ENCODE measurements at regions not wholly inside any gene's neighbourhood (a gene's known extent, or its start where the extent isn't known, plus 50 kb on each side); places are given as distances from the start of the nearest gene placed in this dataset.
A peak's percentile ranks its signal among the peaks of the same experiment; 100 is the strongest.

DNA sequence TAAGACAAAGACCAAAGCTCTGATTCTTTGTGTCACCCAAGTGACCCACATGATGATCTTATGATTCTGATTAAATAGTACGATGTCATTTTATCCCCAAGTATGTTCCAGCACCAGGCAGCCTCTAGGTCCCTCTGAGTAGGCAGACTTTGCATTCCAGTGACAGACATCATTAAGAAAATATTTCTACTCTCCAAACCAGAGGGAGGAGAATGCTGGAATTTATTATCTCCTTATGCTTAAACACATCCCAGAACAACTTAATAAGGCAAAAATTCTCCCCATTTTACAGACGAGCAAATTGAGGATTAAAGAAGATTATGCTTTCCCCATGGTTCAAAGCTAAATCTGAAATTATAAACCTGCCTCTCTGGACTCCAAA lies 192.8 kb upstream of the CDH11 start:
- no TSS peak for BruUV-seq (replicated peaks)
- peak overlapping the region; percentile 63; the same call in 1 of the 2 replicates for H3K4me2 ChIP-seq (ENCODE audit: low read depth, low read length)
- peak overlapping the region; percentile 94 for H4K91ac ChIP-seq (ENCODE audit: insufficient read depth, low read depth, low read length)
- no peaks in the 10 kb centered on the region for H3K36me3 ChIP-seq (ENCODE audit: control insufficient read depth, insufficient read depth, low read length)
- peak overlapping the region; percentile 97; the same call in 1 of the 2 replicates for H3K18ac ChIP-seq (ENCODE audit: low read depth, low read length)
- H3K56ac ChIP-seq (ENCODE audit: extremely low read depth, insufficient read depth, low read length) = peak overlapping the region; percentile 32; the same call in 1 of the 2 replicates
- H3K27me3 ChIP-seq (ENCODE audit: control insufficient read depth, insufficient read depth, low read length) = no peaks in the 10 kb centered on the region
- no peak overlapping the region for H2AK9ac ChIP-seq (replicated peaks; ENCODE audit: low read depth, low read length, poor library complexity)
- H2BK120ac ChIP-seq (ENCODE audit: low read depth, low read length) = peak overlapping the region; percentile 90
- H2BK5ac ChIP-seq (ENCODE audit: low read depth, low read length, poor library complexity, severe bottlenecking) = peak overlapping the region; percentile 92
- no peak overlapping the region for H3K4me3 ChIP-seq (ENCODE audit: insufficient read depth, low read depth, low read length)
- peak overlapping the region; percentile 94 for H2BK20ac ChIP-seq (ENCODE audit: low read depth, low read length)
- no peak for TF ChIP-seq SMC3 (IDR thresholded peaks at IDR 0.05; ENCODE audit: low read depth, low read length)
- TF ChIP-seq, protein P1, sequence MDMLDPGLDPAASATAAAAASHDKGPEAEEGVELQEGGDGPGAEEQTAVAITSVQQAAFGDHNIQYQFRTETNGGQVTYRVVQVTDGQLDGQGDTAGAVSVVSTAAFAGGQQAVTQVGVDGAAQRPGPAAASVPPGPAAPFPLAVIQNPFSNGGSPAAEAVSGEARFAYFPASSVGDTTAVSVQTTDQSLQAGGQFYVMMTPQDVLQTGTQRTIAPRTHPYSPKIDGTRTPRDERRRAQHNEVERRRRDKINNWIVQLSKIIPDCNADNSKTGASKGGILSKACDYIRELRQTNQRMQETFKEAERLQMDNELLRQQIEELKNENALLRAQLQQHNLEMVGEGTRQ (IDR thresholded peaks at IDR 0.05; ENCODE audit: low read depth, low read length) = no peak
- TF ChIP-seq FOS (IDR thresholded peaks at IDR 0.05; ENCODE audit: low read depth, low read length) = no peak
- TF ChIP-seq BHLHE40 (IDR thresholded peaks at IDR 0.05; ENCODE audit: low read depth, low read length) = no peak
- no peak for TF ChIP-seq CHD1 (IDR thresholded peaks at IDR 0.05; ENCODE audit: low read depth, low read length)
- TF ChIP-seq NFE2L2 (IDR thresholded peaks at IDR 0.05; ENCODE audit: low read depth, low read length) = no peak
- TF ChIP-seq CEBPB (IDR thresholded peaks at IDR 0.05; ENCODE audit: low read depth, low read length) = no peak
- TF ChIP-seq RAD21 (IDR thresholded peaks at IDR 0.05; ENCODE audit: low read length) = no peak
- no peak for TF ChIP-seq MXI1 (IDR thresholded peaks at IDR 0.05; ENCODE audit: borderline replicate concordance, low read depth, low read length)
- H4K8ac ChIP-seq (ENCODE audit: low read depth in 2 of 2, low read length in 2 of 2) = peak overlapping the region; percentile 61 to 81; a peak in 2 of 4 replicates
- in situ Hi-C loops (cut with MboI; ENCODE audit: low sequenced_read_pairs) (no loop called here), dilution Hi-C loops (cut with HindIII; ENCODE audit: low sequenced_read_pairs, unreplicated experiment) (no loop called here), intact Hi-C loops (cut with micrococcal nuclease) (loop anchor here (5.0 to 10.0 kb wide), 2 partner anchors 192 to 850 kb away; partner anchors contain the start of gene CDH11)
- H3K27ac ChIP-seq (ENCODE audit: insufficient read depth, low read length) = no peak overlapping the region
- H4K20me1 ChIP-seq (ENCODE audit: insufficient read depth, low read length) = no peaks in the 10 kb centered on the region
- CTCF ChIA-PET = no interaction called here
- H3K23ac ChIP-seq (ENCODE audit: low read depth, low read length) = peak overlapping the region; percentile 79; the same call in 1 of the 2 replicates
- peak overlapping the region; percentile 82 for H3K14ac ChIP-seq (replicated peaks; ENCODE audit: low read depth, low read length)
- H2AK5ac ChIP-seq (ENCODE audit: low read depth, low read length) = no peak overlapping the region
- WGBS, 2 experiments (ENCODE audit: extremely low coverage in 2 of 2, insufficient read length in 1 of 2) = no CpG with 5 or more reads among the region's 2 CpGs
- H3K9ac ChIP-seq (ENCODE audit: low read depth, low read length) = no peak overlapping the region
- peak; percentile 65 for ATAC-seq (ENCODE audit: low read depth)
- H3K4me1 ChIP-seq (ENCODE audit: control insufficient read depth, insufficient read depth, low read length) = peaks cover 19% of the 10 kb centered on the region
- no peak overlapping the region for H2AFZ ChIP-seq (replicated peaks; ENCODE audit: low read length, poor library complexity)
- H4K5ac ChIP-seq (ENCODE audit: low read depth, low read length) = peak overlapping the region; percentile 81; the same call in 1 of the 2 replicates
- peak overlapping the region; percentile 97; the same call in 2 of the 3 replicates for H2BK15ac ChIP-seq (ENCODE audit: low read depth, low read length)
- H3K9me1 ChIP-seq (ENCODE audit: insufficient read depth, low read length) = peaks cover 6% of the 10 kb centered on the region
- DNase-seq = peak; percentile 47
- no peaks in the 10 kb centered on the region for H3K79me1 ChIP-seq (ENCODE audit: low read depth in 1 of 2, low read length in 2 of 2)
- H3K4ac ChIP-seq (ENCODE audit: low read depth, low read length) = peak overlapping the region; percentile 95; the same call in 1 of the 2 replicates
- peaks cover 6% of the 10 kb centered on the region for H3K9me3 ChIP-seq (ENCODE audit: control insufficient read depth, insufficient read depth, low read length)
- POLR2A ChIA-PET (ENCODE audit: unreplicated experiment) = no interaction called here
